Activated T-cell treated with anti-CD3 and anti-CD28 coated beads, Interleukin-2, amount 50 U/mL, for 72 hours (primary cell): ENCODE measurements at regions not wholly inside any gene's neighbourhood (a gene's known extent, or its start where the extent isn't known, plus 50 kb on each side); places are given as distances from the start of the nearest gene placed in this dataset.

Source experiments
- ATAC-seq, 2 donors: fragments of 150-1000 bp; cut with Tn5 transposase; replicated peaks in 1 of 2; 2 replicates each; pipeline ENCODE4 v1.10.0; 2021; ENCODE audit warnings: moderate library complexity in 2 of 2, mild to moderate bottlenecking in 1 of 2
- DNase-seq, 2 donors: peaks; one replicate each; pipeline ENCODE4 v3.0.0; 2021 to 2022; ENCODE audit warnings: mixed read lengths in 1 of 2
- H3K27ac Mint-ChIP-seq: one replicate; pipeline ENCODE4 v1.8.0; 2022; ENCODE audit warnings: mild to moderate bottlenecking, moderate library complexity, mixed read lengths
- H3K27me3 Mint-ChIP-seq: one replicate; pipeline ENCODE4 v1.8.0; 2022; ENCODE audit warnings: low read depth, mixed read lengths
- H3K36me3 Mint-ChIP-seq, 2 donors: one replicate each; pipeline ENCODE4 v1.8.0; 2022; ENCODE audit warnings: mixed read lengths in 2 of 2, mild to moderate bottlenecking in 1 of 2; ENCODE audit not compliant: insufficient read depth in 2 of 2
- H3K4me1 Mint-ChIP-seq: one replicate; pipeline ENCODE4 v1.8.0; 2022; ENCODE audit warnings: low read depth, mixed read lengths
- H3K4me3 Mint-ChIP-seq, 2 donors: one replicate each; pipeline ENCODE4 v1.8.0; 2022; ENCODE audit warnings: mild to moderate bottlenecking in 2 of 2, mixed read lengths in 2 of 2, moderate library complexity in 2 of 2
- H3K9me3 Mint-ChIP-seq, 2 donors: one replicate each; pipeline ENCODE4 v1.8.0; 2022; ENCODE audit warnings: mixed read lengths in 2 of 2

GRCh38 chr11:70630816-70631623 is 232.7 kb downstream of the CTTN start:
- H3K27ac Mint-ChIP-seq: no peak overlapping the region
- ATAC-seq (no peak), DNase-seq (no peak)
- H3K9me3 Mint-ChIP-seq: no peaks in the 10 kb centered on the region
- H3K4me3 Mint-ChIP-seq: no peak overlapping the region
- H3K27me3 Mint-ChIP-seq: peaks cover 5% of the 10 kb centered on the region
- no peaks in the 10 kb centered on the region for H3K36me3 Mint-ChIP-seq
- H3K4me1 Mint-ChIP-seq: no peaks in the 10 kb centered on the region

GRCh38 chr11:70631624-70632047 is 233.3 kb downstream of the CTTN start:
- ATAC-seq: no peak
- Mint-ChIP-seq H3K27me3 (peaks cover 5% of the 10 kb centered on the region), H3K9me3 (no peaks in the 10 kb centered on the region), H3K27ac (no peak overlapping the region), H3K36me3 (no peaks in the 10 kb centered on the region), H3K4me3 (no peak overlapping the region), H3K4me1 (no peaks in the 10 kb centered on the region)
- DNase-seq: no peak

DNA sequence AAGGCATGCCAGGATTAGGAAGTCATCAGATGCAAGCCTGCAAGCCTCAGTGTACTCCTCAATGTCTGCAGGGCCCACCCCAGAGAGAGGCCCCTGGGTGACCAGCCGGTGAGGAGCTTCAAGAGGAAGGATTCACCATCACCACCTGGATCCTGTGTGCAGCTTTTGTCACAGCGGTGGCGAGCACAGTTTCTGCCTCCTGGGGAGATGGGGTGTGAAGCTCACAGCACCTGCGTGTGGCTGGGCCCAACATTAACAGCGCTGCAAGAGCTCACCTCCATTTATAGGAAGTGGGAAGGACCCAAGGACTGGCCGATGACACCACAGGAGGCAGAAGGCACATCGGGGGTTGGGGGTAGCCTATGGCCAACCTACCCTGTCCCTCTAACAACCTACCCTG is 235.3 kb downstream of the CTTN start:
- ATAC-seq: no peak
- Mint-ChIP-seq H3K4me1 (no peaks in the 10 kb centered on the region), H3K36me3 (no peaks in the 10 kb centered on the region), H3K9me3 (no peaks in the 10 kb centered on the region), H3K4me3 (no peak overlapping the region), H3K27me3 (no peaks in the 10 kb centered on the region), H3K27ac (no peak overlapping the region)
- no peak for DNase-seq

DNA sequence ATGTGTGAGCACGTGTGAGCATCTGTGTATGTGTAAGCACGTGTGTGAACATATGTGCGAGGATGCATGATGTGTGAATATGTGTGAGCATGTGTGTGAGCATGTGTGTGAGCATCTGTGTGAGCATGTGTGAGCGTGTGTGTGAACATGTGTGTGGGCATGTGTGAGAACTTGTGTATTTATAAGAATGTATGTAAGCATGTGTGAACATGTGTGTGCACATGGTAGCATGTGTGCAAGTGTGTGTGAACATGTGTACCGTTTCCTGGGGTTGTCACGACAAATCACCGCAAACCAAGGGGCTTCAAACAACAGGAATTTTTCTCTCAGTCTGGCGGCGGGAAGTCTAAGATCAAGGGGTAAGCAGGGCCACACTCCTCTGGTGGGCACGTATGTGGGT is 238.3 kb downstream of the CTTN start:
- ATAC-seq: no peak
- Mint-ChIP-seq H3K27me3 (peaks cover 13% of the 10 kb centered on the region), H3K9me3 (no peaks in the 10 kb centered on the region), H3K36me3 (no peaks in the 10 kb centered on the region), H3K27ac (no peak overlapping the region), H3K4me1 (no peaks in the 10 kb centered on the region), H3K4me3 (no peak overlapping the region)
- DNase-seq: no peak

- DNase-seq (no peak), ATAC-seq (no peak)
- peaks cover 13% of the 10 kb centered on the region for H3K27me3 Mint-ChIP-seq
- H3K9me3 Mint-ChIP-seq: no peaks in the 10 kb centered on the region
- no peak overlapping the region for H3K4me3 Mint-ChIP-seq
- H3K27ac Mint-ChIP-seq: no peak overlapping the region
- no peaks in the 10 kb centered on the region for H3K4me1 Mint-ChIP-seq
- no peaks in the 10 kb centered on the region for H3K36me3 Mint-ChIP-seq
Observed at GRCh38 chr11:70637186-70637800, 239.0 kb downstream of the CTTN start.

GRCh38 chr11:70637949-70638583 is 239.7 kb downstream of the CTTN start:
- no peak for ATAC-seq
- no peak for DNase-seq
- no peaks in the 10 kb centered on the region for H3K4me1 Mint-ChIP-seq
- no peak overlapping the region for H3K4me3 Mint-ChIP-seq
- no peaks in the 10 kb centered on the region for H3K9me3 Mint-ChIP-seq
- no peaks in the 10 kb centered on the region for H3K36me3 Mint-ChIP-seq
- peaks cover 13% of the 10 kb centered on the region for H3K27me3 Mint-ChIP-seq
- no peak overlapping the region for H3K27ac Mint-ChIP-seq

DNA sequence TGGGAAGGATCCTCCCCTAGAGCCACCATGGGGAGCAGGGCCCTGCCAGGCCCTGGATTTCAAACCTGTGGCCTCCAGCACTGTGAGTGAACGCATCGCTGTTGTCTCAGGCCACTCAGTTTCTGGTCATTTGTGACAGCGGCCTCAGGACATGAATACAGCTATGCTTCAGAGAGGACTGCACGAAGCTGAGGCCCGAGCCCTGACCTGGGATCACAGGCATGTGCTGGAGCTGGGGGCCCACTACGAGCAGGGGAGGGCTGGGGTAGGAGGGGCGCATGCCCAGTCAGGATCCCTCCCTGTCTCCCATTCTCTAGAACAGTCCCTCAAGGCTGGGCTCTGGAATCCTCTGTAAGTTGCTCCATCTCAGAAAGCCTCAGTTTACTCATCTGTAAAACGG is 242.1 kb downstream of the CTTN start:
- H3K4me1 Mint-ChIP-seq: no peaks in the 10 kb centered on the region
- ATAC-seq (no peak), DNase-seq (no peak)
- H3K36me3 Mint-ChIP-seq: no peaks in the 10 kb centered on the region
- no peak overlapping the region for H3K4me3 Mint-ChIP-seq
- peaks cover 33% of the 10 kb centered on the region for H3K27me3 Mint-ChIP-seq
- no peaks in the 10 kb centered on the region for H3K9me3 Mint-ChIP-seq
- H3K27ac Mint-ChIP-seq: no peak overlapping the region

GRCh38 chr11:70641369-70641768 is 243.0 kb downstream of the CTTN start:
- Mint-ChIP-seq H3K27me3 (peaks cover 34% of the 10 kb centered on the region), H3K9me3 (no peaks in the 10 kb centered on the region), H3K4me3 (no peak overlapping the region), H3K27ac (no peak overlapping the region), H3K36me3 (no peaks in the 10 kb centered on the region), H3K4me1 (no peaks in the 10 kb centered on the region)
- ATAC-seq (no peak), DNase-seq (no peak)

DNA sequence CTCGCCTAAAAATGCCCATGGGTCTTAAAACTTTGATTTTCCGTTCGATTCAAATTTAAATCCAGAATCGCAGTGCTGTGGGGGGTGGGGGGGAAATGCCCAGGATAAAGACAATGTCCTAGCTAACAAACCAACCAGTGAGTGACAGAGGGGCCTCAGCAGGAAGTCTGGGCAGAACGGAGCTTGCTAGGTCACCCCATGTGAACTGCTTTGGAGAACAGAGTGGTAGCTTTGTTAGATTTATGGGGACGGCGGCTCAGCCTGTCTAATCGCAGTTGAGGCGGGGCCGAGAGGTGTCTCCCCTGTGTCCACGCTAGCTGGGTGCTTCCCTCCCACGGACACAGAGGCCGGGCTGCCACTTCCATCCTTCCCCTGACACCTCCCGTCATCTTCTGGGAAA is 243.9 kb downstream of the CTTN start:
- Mint-ChIP-seq H3K9me3 (no peaks in the 10 kb centered on the region), H3K4me1 (no peaks in the 10 kb centered on the region), H3K27ac (no peak overlapping the region), H3K36me3 (no peaks in the 10 kb centered on the region), H3K27me3 (peaks cover 38% of the 10 kb centered on the region), H3K4me3 (no peak overlapping the region)
- no peak for ATAC-seq
- DNase-seq: no peak

- H3K36me3 Mint-ChIP-seq: no peaks in the 10 kb centered on the region
- no peak overlapping the region for H3K27ac Mint-ChIP-seq
- H3K4me3 Mint-ChIP-seq: no peak overlapping the region
- no peak for DNase-seq
- H3K27me3 Mint-ChIP-seq: peaks cover 40% of the 10 kb centered on the region
- H3K4me1 Mint-ChIP-seq: no peaks in the 10 kb centered on the region
- no peak for ATAC-seq
- H3K9me3 Mint-ChIP-seq: no peaks in the 10 kb centered on the region
Observed at GRCh38 chr11:70643642-70644041, 245.3 kb downstream of the CTTN start.

DNA sequence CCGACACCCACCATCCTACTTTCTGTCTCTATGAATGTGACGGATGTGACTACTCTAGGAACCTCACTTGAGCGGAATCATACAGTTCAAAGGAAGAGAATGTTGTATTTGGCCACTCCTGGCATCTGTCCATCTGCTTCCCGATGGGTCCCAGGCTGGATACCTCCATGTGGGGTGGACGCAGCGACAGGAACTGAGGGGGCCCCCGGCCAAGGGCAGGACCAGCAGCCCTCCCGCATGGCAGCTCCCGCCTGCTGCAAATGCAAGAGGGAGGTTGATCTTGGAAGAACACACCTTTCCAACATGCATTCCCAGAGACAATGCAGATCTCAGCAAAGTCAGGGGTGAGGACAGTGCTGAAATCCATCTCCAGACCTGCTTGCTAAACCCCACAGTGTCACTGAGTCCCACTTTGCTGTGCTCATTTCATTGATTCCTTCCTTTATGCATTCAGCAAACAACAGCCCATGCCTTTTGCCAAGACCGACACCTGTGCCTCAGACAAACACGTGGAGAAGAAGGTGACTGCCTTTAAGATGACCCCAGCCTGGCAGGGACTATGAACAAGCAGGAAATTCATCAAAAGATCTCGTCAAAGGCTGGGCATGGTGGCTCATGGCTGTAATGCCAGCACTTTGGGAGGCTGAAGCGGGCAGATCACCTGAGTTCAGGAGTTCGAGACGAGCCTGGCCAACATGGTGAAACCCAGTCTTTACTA is 246.2 kb downstream of the CTTN start:
- Mint-ChIP-seq H3K9me3 (no peaks in the 10 kb centered on the region), H3K27ac (no peak overlapping the region), H3K4me1 (no peaks in the 10 kb centered on the region), H3K36me3 (no peaks in the 10 kb centered on the region), H3K27me3 (peaks cover 40% of the 10 kb centered on the region), H3K4me3 (no peak overlapping the region)
- DNase-seq (no peak), ATAC-seq (no peak)

DNA sequence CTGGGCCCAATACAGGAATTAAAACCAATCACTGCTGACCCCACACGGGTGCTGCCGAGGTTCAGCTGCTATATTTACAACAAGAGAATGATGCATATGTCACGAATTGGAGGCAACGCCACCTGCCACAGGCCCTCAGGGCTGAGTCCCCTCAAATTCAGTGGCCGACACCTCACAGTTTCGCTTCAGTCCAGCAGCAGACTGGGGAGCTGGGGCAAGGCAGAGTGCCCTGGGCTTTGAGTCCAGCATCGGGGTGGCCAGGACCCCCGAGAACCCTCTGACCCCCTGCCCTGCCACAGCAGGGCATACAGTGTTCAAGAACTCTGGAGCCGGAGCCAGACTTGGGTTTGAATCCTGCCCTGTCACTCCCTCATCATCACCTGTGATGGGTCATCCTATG is 247.2 kb downstream of the CTTN start:
- H3K4me1 Mint-ChIP-seq: no peaks in the 10 kb centered on the region
- H3K4me3 Mint-ChIP-seq: no peak overlapping the region
- ATAC-seq (no peak), DNase-seq (no peak)
- H3K9me3 Mint-ChIP-seq: no peaks in the 10 kb centered on the region
- H3K36me3 Mint-ChIP-seq: no peaks in the 10 kb centered on the region
- no peak overlapping the region for H3K27ac Mint-ChIP-seq
- H3K27me3 Mint-ChIP-seq: peaks cover 32% of the 10 kb centered on the region
